ENCODE measurements at regions not wholly inside any gene's neighbourhood (a gene's known extent, or its start where the extent isn't known, plus 50 kb on each side); places are given as distances from the start of the nearest gene placed in this dataset.

GRCh38 chr13:80121038-80121437 lies 219.9 kb downstream of the SPRY2 start:
- H3K79me2 ChIP-seq (ENCODE audit: insufficient read depth, low read length): no peaks in the 10 kb centered on the region
- H3K18ac ChIP-seq (ENCODE audit: insufficient read length, low read depth, low read length): no peak overlapping the region
- H2BK120ac ChIP-seq (ENCODE audit: low read depth, low read length, poor library complexity, severe bottlenecking): no peak overlapping the region
- H2BK12ac ChIP-seq (ENCODE audit: insufficient read length, low read depth, low read length): no peak overlapping the region
- H4K20me1 ChIP-seq (ENCODE audit: control insufficient read depth, insufficient read depth, insufficient read length): no peaks in the 10 kb centered on the region
- H3K9me3 Mint-ChIP-seq: no peaks in the 10 kb centered on the region
- no peak overlapping the region for H3K4me3 Mint-ChIP-seq
- no peak overlapping the region for H4K91ac ChIP-seq (ENCODE audit: insufficient read length, low read depth, low read length)
- H3K79me1 ChIP-seq (ENCODE audit: insufficient read depth, low read depth, low read length, poor library complexity, severe bottlenecking): no peaks in the 10 kb centered on the region
- H2BK20ac ChIP-seq (ENCODE audit: low read depth, low read length, poor library complexity, severe bottlenecking): no peak overlapping the region
- DNase-seq: no peak
- no peak overlapping the region for H4K5ac ChIP-seq (ENCODE audit: insufficient read length, low read depth, low read length)
- H3K23me2 ChIP-seq (ENCODE audit: insufficient read length, low read depth, low read length, poor library complexity, severe bottlenecking): no peaks in the 10 kb centered on the region
- H3K9ac ChIP-seq (ENCODE audit: extremely low read depth, insufficient read length, low read length): no peak overlapping the region
- no peak overlapping the region for H4K8ac ChIP-seq (replicated peaks; ENCODE audit: insufficient read length, low read depth, low read length)
- no peak overlapping the region for H3K23ac ChIP-seq (ENCODE audit: insufficient read length, low read depth, low read length)
- no CpG with 5 or more reads among the region's 1 CpG for WGBS (ENCODE audit: extremely low coverage, insufficient read length, low lambda C conversion rate)
- TF ChIP-seq CTCF (conservative IDR thresholded peaks at IDR 0.05): no peak
- H3K27ac Mint-ChIP-seq: no peak overlapping the region
- H3K4me2 ChIP-seq (ENCODE audit: insufficient read depth, insufficient read length, low read length): no peak overlapping the region
- H3K27me3 Mint-ChIP-seq (ENCODE audit: low read depth): no peaks in the 10 kb centered on the region
- no peaks in the 10 kb centered on the region; a peak in 1 of 7 replicates for H3K36me3 Mint-ChIP-seq (ENCODE audit: insufficient read depth in 1 of 3, low read depth in 3 of 3)
- H2AFZ ChIP-seq (ENCODE audit: low read length): no peak overlapping the region
- H3K4me1 Mint-ChIP-seq: peaks cover 12 to 14% of the 10 kb centered on the region in 2 experiments
- H3K27me3 ChIP-seq (ENCODE audit: insufficient read depth, low read length): no peaks in the 10 kb centered on the region
- H3K4ac ChIP-seq (ENCODE audit: low read depth, low read length): no peak overlapping the region
- H3T11ph ChIP-seq (ENCODE audit: low read length): no peak overlapping the region
- no peak overlapping the region for H3K14ac ChIP-seq (ENCODE audit: insufficient read depth, low read length)
- H3K4me1 ChIP-seq (ENCODE audit: insufficient read depth, low read length): no peaks in the 10 kb centered on the region
- no peaks in the 10 kb centered on the region for H3K9me3 ChIP-seq (ENCODE audit: control insufficient read depth, low read depth, low read length)
- no peak overlapping the region for H2AK5ac ChIP-seq (ENCODE audit: insufficient read length, low read length)
- H3K27ac ChIP-seq (ENCODE audit: insufficient read length, low read depth, low read length): no peak overlapping the region
- H2BK15ac ChIP-seq (ENCODE audit: low read depth, low read length): no peak overlapping the region
- H3K56ac ChIP-seq (ENCODE audit: insufficient read length, low read depth, low read length): no peak overlapping the region
- H2BK5ac ChIP-seq (ENCODE audit: insufficient read length, low read length): no peak overlapping the region
